ENCODE measurements at regions not wholly inside any gene's neighbourhood (a gene's known extent, or its start where the extent isn't known, plus 50 kb on each side); places are given as distances from the start of the nearest gene placed in this dataset.

DNA sequence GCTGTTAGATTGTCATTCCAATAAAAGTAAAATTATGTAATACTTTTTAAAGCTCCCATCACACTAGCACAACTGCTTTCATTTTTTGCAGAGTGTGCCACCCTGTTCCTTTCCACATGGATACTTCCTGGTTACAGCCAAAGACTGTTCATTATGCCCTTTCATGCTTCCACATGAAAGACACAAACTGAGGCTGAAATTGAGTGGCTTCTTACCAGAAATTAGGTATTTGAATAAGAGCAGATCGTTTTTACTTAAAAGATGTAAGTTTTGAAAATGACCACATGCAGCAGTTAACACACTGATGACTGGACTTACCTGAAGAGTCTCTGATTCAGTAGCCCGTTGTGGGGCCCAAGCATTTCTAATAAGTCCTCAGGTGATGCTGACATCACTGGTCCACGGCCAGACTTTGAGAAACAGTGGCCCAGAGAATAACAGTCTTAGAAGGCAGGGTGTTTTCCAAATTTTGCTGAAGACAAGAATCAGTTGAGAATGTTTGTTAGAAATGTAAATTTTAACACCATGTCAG lies 187.6 kb upstream of the DMRT1 start:
- no peak for DNase-seq
- H3K27ac ChIP-seq (ENCODE audit: insufficient read depth, low read length, poor library complexity, severe bottlenecking), result no peak overlapping the region

DNA sequence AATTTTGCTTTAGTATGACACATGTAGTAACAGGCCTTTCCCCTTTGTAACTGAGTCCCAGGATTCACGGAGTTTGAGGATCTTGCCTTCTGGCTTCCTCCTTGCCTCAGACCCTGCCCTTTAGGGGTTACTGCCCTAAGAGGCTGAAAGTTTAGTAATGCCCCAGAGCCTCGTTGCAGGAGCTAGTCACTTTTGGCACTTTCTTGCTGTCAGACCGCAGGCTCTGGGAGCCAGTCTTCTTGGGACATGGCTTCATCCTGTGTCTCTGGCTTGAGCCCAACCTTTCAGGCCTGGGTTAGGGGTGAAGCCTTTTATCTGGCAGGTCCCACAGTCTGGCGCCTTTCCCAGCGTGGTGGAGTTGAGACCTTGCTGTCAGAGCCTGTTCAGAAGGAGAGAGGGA lies 185.6 kb upstream of the DMRT1 start:
- Histone ChIP-seq H3K36me3 (ENCODE audit: control insufficient read depth, insufficient read depth, low read length) (no peaks in the 10 kb centered on the region), H3K4me3 (ENCODE audit: insufficient read depth, low read depth, low read length, poor library complexity, severe bottlenecking) (no peak overlapping the region), H3K4me1 (ENCODE audit: control insufficient read depth, insufficient read depth, low read length, poor library complexity, severe bottlenecking) (no peaks in the 10 kb centered on the region), H3K9me3 (ENCODE audit: control insufficient read depth, low read length) (no peaks in the 10 kb centered on the region), H3K27ac (ENCODE audit: insufficient read depth, low read length, poor library complexity, severe bottlenecking) (no peak overlapping the region), H3K27me3 (replicated peaks; ENCODE audit: control insufficient read depth, insufficient read depth, low read length, poor library complexity, severe bottlenecking) (no peaks in the 10 kb centered on the region)
- DNase-seq, result no peak

More for the DNA sequence above, 187.6 kb upstream of the DMRT1 start:
- no peak overlapping the region for H3K4me3 ChIP-seq (ENCODE audit: insufficient read depth, low read depth, low read length, poor library complexity, severe bottlenecking)
- no peaks in the 10 kb centered on the region for H3K9me3 ChIP-seq (ENCODE audit: control insufficient read depth, low read length)
- no peaks in the 10 kb centered on the region for H3K27me3 ChIP-seq (replicated peaks; ENCODE audit: control insufficient read depth, insufficient read depth, low read length, poor library complexity, severe bottlenecking)
- peaks cover 10% of the 10 kb centered on the region for H3K4me1 ChIP-seq (ENCODE audit: control insufficient read depth, insufficient read depth, low read length, poor library complexity, severe bottlenecking)
- no peaks in the 10 kb centered on the region for H3K36me3 ChIP-seq (ENCODE audit: control insufficient read depth, insufficient read depth, low read length)

DNA sequence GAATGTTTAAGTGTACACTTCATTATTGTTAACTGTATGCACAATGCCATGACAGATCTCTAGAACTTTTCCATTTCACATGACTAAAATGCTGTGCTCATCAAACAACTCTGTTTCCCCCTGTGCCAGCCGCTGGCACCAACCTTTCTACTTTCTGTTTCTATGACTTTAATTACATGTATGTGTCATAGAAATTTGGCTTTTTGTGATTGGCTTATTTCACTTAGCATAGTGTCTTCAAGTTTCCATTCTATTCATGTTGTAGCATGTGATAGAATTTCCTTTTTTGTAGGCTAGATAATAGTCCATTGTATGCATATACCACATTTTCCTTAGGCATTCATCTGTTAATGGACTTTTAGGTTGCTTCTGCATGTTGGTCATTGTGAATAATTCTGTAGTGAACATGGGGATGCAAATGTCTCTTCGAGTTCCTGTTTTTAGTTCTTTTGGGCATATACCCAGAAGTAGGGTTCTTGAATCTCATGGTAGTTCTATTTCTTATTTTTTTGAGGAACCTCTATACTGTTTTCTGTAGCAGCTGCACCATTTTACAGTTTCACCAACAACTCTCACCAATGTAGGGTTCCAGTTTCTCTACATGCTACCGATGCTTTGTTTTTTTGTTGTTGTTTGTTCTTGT lies 184.4 kb upstream of the DMRT1 start:
- no peak for DNase-seq
- Histone ChIP-seq H3K4me3 (ENCODE audit: insufficient read depth, low read depth, low read length, poor library complexity, severe bottlenecking) (no peak overlapping the region), H3K9me3 (ENCODE audit: control insufficient read depth, low read length) (no peaks in the 10 kb centered on the region), H3K27me3 (replicated peaks; ENCODE audit: control insufficient read depth, insufficient read depth, low read length, poor library complexity, severe bottlenecking) (no peaks in the 10 kb centered on the region), H3K27ac (ENCODE audit: insufficient read depth, low read length, poor library complexity, severe bottlenecking) (no peak overlapping the region), H3K4me1 (ENCODE audit: control insufficient read depth, insufficient read depth, low read length, poor library complexity, severe bottlenecking) (no peaks in the 10 kb centered on the region), H3K36me3 (ENCODE audit: control insufficient read depth, insufficient read depth, low read length) (no peaks in the 10 kb centered on the region)

DNA sequence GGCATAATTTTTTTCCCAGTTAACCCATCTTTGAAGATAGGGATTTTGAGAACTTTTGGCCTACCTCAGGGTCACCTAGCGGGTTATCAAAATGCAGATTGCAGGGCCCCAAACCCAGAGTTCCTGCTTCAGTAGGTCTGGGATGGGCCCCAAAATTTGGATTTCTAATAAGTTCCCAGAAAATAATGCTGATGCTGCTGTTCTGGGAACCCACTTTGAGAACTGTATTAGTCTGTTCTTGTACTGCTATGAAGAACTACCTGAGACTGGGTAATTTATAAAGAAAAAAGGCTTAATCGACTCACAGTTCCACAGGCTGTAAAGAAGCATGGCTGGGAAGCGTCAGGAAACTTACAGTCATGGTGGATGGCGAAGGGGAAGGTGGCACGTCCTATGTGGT lies 182.2 kb upstream of the DMRT1 start:
- no peaks in the 10 kb centered on the region for H3K27me3 ChIP-seq (replicated peaks; ENCODE audit: control insufficient read depth, insufficient read depth, low read length, poor library complexity, severe bottlenecking)
- H3K4me1 ChIP-seq (ENCODE audit: control insufficient read depth, insufficient read depth, low read length, poor library complexity, severe bottlenecking), result no peaks in the 10 kb centered on the region
- H3K36me3 ChIP-seq (ENCODE audit: control insufficient read depth, insufficient read depth, low read length), result no peaks in the 10 kb centered on the region
- no peak overlapping the region for H3K27ac ChIP-seq (ENCODE audit: insufficient read depth, low read length, poor library complexity, severe bottlenecking)
- H3K4me3 ChIP-seq (ENCODE audit: insufficient read depth, low read depth, low read length, poor library complexity, severe bottlenecking), result no peak overlapping the region
- H3K9me3 ChIP-seq (ENCODE audit: control insufficient read depth, low read length), result no peaks in the 10 kb centered on the region
- no peak for DNase-seq

DNA sequence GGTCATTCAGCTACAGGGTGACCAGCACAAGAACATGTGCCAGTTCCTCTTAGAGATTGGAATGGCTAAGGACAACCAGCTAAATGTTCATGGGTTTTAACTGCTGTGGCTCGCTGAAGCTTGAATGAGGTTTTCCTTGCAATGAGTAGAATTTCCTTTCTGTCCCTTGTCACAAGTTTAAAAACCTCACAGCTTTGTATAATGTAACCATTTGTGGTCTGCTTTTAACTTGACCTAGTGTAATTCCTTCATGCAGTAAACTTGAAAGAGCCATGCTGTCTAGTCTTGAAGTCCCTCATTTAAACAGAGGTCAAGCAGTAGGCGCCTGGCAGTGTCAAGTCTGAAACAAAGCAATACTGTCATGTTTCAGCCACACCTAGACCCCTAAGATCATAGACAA lies 181.3 kb upstream of the DMRT1 start:
- Histone ChIP-seq H3K4me3 (ENCODE audit: insufficient read depth, low read depth, low read length, poor library complexity, severe bottlenecking) (no peak overlapping the region), H3K9me3 (ENCODE audit: control insufficient read depth, low read length) (no peaks in the 10 kb centered on the region), H3K27ac (ENCODE audit: insufficient read depth, low read length, poor library complexity, severe bottlenecking) (no peak overlapping the region), H3K4me1 (ENCODE audit: control insufficient read depth, insufficient read depth, low read length, poor library complexity, severe bottlenecking) (no peaks in the 10 kb centered on the region), H3K27me3 (replicated peaks; ENCODE audit: control insufficient read depth, insufficient read depth, low read length, poor library complexity, severe bottlenecking) (no peaks in the 10 kb centered on the region), H3K36me3 (ENCODE audit: control insufficient read depth, insufficient read depth, low read length) (no peaks in the 10 kb centered on the region)
- no peak for DNase-seq

DNA sequence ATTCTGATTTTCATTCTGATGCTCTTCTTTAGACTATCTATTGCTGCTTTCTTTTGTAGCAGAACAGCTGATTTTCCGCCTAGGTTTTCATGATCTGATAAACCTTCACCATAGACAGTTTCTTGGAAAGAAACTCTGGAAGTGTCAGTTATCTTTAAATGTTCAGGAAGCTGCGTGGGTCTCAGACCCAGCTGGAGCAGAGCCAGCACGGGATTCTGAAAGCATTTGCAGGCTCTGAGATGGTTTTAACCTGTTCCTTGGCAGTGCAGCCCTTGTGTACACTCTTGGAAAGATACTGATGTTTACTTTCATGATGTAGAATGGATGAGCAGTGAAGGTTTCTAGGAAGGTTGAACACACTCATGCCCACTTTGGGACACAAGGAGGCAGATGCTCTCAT lies 178.0 kb upstream of the DMRT1 start:
- H3K9me3 ChIP-seq (ENCODE audit: control insufficient read depth, low read length), result no peaks in the 10 kb centered on the region
- H3K4me1 ChIP-seq (ENCODE audit: control insufficient read depth, insufficient read depth, low read length, poor library complexity, severe bottlenecking), result no peaks in the 10 kb centered on the region
- no peak overlapping the region for H3K4me3 ChIP-seq (ENCODE audit: insufficient read depth, low read depth, low read length, poor library complexity, severe bottlenecking)
- H3K27ac ChIP-seq (ENCODE audit: insufficient read depth, low read length, poor library complexity, severe bottlenecking), result no peak overlapping the region
- no peak for DNase-seq
- no peaks in the 10 kb centered on the region for H3K36me3 ChIP-seq (ENCODE audit: control insufficient read depth, insufficient read depth, low read length)
- no peaks in the 10 kb centered on the region for H3K27me3 ChIP-seq (replicated peaks; ENCODE audit: control insufficient read depth, insufficient read depth, low read length, poor library complexity, severe bottlenecking)

DNA sequence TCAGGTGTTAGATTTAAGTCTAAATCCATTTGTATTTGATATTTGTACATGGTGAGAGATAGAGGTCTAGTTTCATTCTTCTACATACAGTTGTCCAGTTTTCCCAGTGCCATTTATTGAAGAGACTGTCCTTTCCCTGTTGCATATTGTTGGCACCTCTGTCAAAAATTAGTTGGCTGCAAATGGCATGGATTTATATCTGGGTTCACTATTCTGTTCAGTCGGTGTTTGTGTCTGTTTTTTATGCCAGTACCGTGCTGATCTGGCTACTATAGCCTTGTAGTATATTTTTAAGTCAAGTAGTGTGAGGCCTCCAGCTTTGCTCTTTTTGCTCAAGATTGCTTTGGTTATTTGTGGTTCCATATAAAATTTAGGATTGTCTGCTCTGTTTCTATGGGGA lies 176.2 kb upstream of the DMRT1 start:
- no peaks in the 10 kb centered on the region for H3K4me1 ChIP-seq (ENCODE audit: control insufficient read depth, insufficient read depth, low read length, poor library complexity, severe bottlenecking)
- DNase-seq, result no peak
- H3K4me3 ChIP-seq (ENCODE audit: insufficient read depth, low read depth, low read length, poor library complexity, severe bottlenecking), result no peak overlapping the region
- no peaks in the 10 kb centered on the region for H3K27me3 ChIP-seq (replicated peaks; ENCODE audit: control insufficient read depth, insufficient read depth, low read length, poor library complexity, severe bottlenecking)
- H3K27ac ChIP-seq (ENCODE audit: insufficient read depth, low read length, poor library complexity, severe bottlenecking), result no peak overlapping the region
- H3K9me3 ChIP-seq (ENCODE audit: control insufficient read depth, low read length), result no peaks in the 10 kb centered on the region
- H3K36me3 ChIP-seq (ENCODE audit: control insufficient read depth, insufficient read depth, low read length), result no peaks in the 10 kb centered on the region

DNA sequence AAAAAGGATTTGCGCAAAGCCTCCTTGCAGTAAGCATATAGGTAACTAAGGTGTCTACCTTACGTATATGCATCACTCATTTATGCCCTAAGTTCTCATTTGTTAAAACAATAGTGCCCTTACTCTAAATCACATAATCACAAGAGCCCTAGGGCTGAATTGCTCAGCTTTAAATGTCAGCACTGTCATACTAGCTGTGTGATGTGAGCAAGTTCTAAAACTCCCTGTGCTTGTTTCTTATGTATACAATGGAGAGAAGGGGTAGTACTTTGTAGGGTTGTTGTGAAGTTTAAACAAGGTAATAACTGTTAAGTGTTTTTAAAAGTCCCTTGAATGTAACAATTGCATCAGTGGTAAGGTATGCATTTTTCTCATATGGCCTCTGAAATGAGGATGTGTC lies 169.5 kb upstream of the DMRT1 start:
- no peak for DNase-seq
- no peak overlapping the region for H3K27ac ChIP-seq (ENCODE audit: insufficient read depth, low read length, poor library complexity, severe bottlenecking)

DNA sequence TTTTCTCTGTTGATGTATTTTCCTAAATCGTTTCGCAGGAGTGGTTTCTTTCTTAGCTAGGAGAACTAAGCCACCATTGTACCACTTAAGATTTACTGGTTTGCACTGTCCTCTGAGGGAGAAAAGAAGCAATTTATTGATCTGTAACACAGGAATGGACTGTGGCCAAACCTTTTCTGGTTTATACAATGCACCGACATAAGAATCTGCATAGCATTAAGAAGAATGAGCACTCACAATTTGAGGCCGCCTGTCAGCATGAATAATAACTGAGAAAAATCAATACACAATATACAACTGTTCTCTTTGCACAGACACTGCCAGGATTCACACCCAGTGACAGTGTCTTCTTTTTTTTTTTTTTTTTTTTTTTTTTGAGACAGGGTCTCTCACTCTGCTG lies 168.6 kb upstream of the DMRT1 start:
- no peak for DNase-seq
- Histone ChIP-seq H3K9me3 (ENCODE audit: control insufficient read depth, low read length) (no peaks in the 10 kb centered on the region), H3K27me3 (replicated peaks; ENCODE audit: control insufficient read depth, insufficient read depth, low read length, poor library complexity, severe bottlenecking) (no peaks in the 10 kb centered on the region), H3K4me1 (ENCODE audit: control insufficient read depth, insufficient read depth, low read length, poor library complexity, severe bottlenecking) (no peaks in the 10 kb centered on the region), H3K4me3 (ENCODE audit: insufficient read depth, low read depth, low read length, poor library complexity, severe bottlenecking) (no peak overlapping the region), H3K36me3 (ENCODE audit: control insufficient read depth, insufficient read depth, low read length) (no peaks in the 10 kb centered on the region), H3K27ac (ENCODE audit: insufficient read depth, low read length, poor library complexity, severe bottlenecking) (no peak overlapping the region)

More for the DNA sequence above, 169.5 kb upstream of the DMRT1 start:
- Histone ChIP-seq H3K9me3 (ENCODE audit: control insufficient read depth, low read length) (no peaks in the 10 kb centered on the region), H3K4me1 (ENCODE audit: control insufficient read depth, insufficient read depth, low read length, poor library complexity, severe bottlenecking) (no peaks in the 10 kb centered on the region), H3K4me3 (ENCODE audit: insufficient read depth, low read depth, low read length, poor library complexity, severe bottlenecking) (no peak overlapping the region), H3K36me3 (ENCODE audit: control insufficient read depth, insufficient read depth, low read length) (no peaks in the 10 kb centered on the region), H3K27me3 (replicated peaks; ENCODE audit: control insufficient read depth, insufficient read depth, low read length, poor library complexity, severe bottlenecking) (no peaks in the 10 kb centered on the region)

DNA sequence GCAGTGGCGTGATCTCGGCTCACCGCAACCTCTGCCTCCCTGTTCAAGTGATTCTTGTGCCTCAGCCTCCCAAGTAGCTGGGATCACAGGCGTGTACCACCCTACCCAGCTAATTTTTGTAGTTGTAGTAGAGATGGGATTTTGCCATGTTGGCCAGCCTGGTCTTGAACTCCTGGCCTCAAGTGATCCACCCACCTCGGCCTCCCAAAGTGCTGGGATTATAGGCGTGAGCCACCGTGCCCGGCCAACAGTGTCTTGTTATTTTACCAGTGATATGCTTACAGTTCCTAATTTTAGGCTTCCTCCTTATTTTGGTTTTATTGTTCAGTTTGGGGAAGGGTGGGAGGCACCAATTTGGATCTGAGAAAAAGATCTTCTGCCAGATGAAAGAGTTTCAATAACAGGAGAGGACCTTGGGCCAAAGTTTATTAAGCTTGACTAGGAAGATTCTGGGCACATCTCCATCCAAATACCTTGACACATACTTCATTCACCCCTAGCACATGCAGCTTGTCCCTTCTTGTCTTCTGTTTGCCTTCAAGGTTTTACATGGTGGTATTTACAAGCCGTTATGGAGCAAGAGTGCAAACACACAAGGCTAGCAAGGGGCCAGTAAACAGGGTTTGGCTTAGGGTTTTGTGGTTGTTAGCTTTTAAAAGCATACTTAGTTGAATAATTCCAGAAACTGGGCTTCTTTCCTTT lies 168.1 kb upstream of the DMRT1 start:
- H3K9me3 ChIP-seq (ENCODE audit: control insufficient read depth, low read length), result no peaks in the 10 kb centered on the region
- H3K36me3 ChIP-seq (ENCODE audit: control insufficient read depth, insufficient read depth, low read length), result no peaks in the 10 kb centered on the region
- H3K4me3 ChIP-seq (ENCODE audit: insufficient read depth, low read depth, low read length, poor library complexity, severe bottlenecking), result no peak overlapping the region
- H3K27ac ChIP-seq (ENCODE audit: insufficient read depth, low read length, poor library complexity, severe bottlenecking), result no peak overlapping the region
- no peaks in the 10 kb centered on the region for H3K27me3 ChIP-seq (replicated peaks; ENCODE audit: control insufficient read depth, insufficient read depth, low read length, poor library complexity, severe bottlenecking)
- no peaks in the 10 kb centered on the region for H3K4me1 ChIP-seq (ENCODE audit: control insufficient read depth, insufficient read depth, low read length, poor library complexity, severe bottlenecking)
- no peak for DNase-seq
